B cell (primary cell): ENCODE measurements at regions not wholly inside any gene's neighbourhood (a gene's known extent, or its start where the extent isn't known, plus 50 kb on each side); places are given as distances from the start of the nearest gene placed in this dataset.

Experiments
- ATAC-seq: fragments of 200-7000 bp; cut with Tn5 transposase; one replicate; pipeline ENCODE4 v1.10.0; 2021; ENCODE audit warnings: low read depth, mild to moderate bottlenecking, moderate number of reproducible peaks, moderate library complexity
- CTCF ChIA-PET: fragments of 350-600 bp; sonication (Branson Sonifier 250); formaldehyde crosslinking; loops from one replicate; lab custom pipeline; 2021; ENCODE audit warnings: antibody characterized with exemption, inconsistent platforms; lab: Charles Lee
- POLR2A ChIA-PET: fragments of 350-600 bp; sonication (Branson Sonifier 250); formaldehyde crosslinking; loops from one replicate; lab custom pipeline; 2021; ENCODE audit warnings: antibody characterized with exemption; lab: Charles Lee
- DNase-seq: peaks from one replicate; pipeline ENCODE4 v3.0.0; 2013
- H2AFZ ChIP-seq: 2 replicates; pipeline ENCODE4 v1.6.1; 2012; ENCODE audit warnings: mild to moderate bottlenecking, low read depth, low read length; ENCODE audit not compliant: insufficient read depth, poor library complexity, severe bottlenecking
- H3K27ac ChIP-seq, 2 donors: 1 replicate in 1 of 2; 2 replicates in 1 of 2; pipeline ENCODE4 v1.5.1; 2012 to 2013; ENCODE audit warnings: low read length in 2 of 2, mild to moderate bottlenecking in 2 of 2, moderate library complexity in 1 of 2
- H3K27me3 ChIP-seq, 4 experiments: fragments of 200-600 bp in 1 of 4; sonication (generic) in 1 of 4; replicated peaks in 1 of 4; 1 replicate in 2 of 4; 2 replicates in 2 of 4; pipeline versions ENCODE4 v1.6.1 to v1.7.0; 2013 to 2016; ENCODE audit warnings: low read length in 3 of 4, mild to moderate bottlenecking in 2 of 4, mixed read lengths in 1 of 4, moderate library complexity in 1 of 4; ENCODE audit not compliant: insufficient read depth in 4 of 4, control insufficient read depth in 3 of 4; ENCODE audit errors: control extremely low read depth in 1 of 4
- H3K36me3 ChIP-seq, 2 experiments: replicated peaks in 1 of 2; 1 replicate in 1 of 2; 2 replicates in 1 of 2; pipeline versions ENCODE4 v1.6.1 to v1.7.1; 2013; ENCODE audit warnings: low read length in 1 of 2; ENCODE audit not compliant: insufficient read depth in 2 of 2, control insufficient read depth in 1 of 2; ENCODE audit errors: control extremely low read depth in 1 of 2, extremely low read depth in 1 of 2
- H3K4me1 ChIP-seq, 2 donors: fragments of 200-600 bp in 1 of 2; sonication (generic) in 1 of 2; 1 replicate in 1 of 2; 2 replicates in 1 of 2; pipeline versions ENCODE4 v1.5.1 to v1.6.1; 2013 to 2017; ENCODE audit warnings: low read length in 2 of 2; ENCODE audit not compliant: control insufficient read depth in 2 of 2, insufficient read depth in 2 of 2
- H3K4me2 ChIP-seq: replicated peaks from 2 replicates; pipeline ENCODE3; 2012; ENCODE audit warnings: mild to moderate bottlenecking, low read depth, low read length; ENCODE audit not compliant: poor library complexity, severe bottlenecking
- H3K4me3 ChIP-seq, 5 experiments: fragments of 200-600 bp in 1 of 5; sonication (generic) in 1 of 5; 1 replicate in 3 of 5; 2 replicates in 2 of 5; pipeline versions ENCODE4 v1.5.1 to v1.7.0; 2011 to 2016; ENCODE audit warnings: low read length in 4 of 5, mild to moderate bottlenecking in 4 of 5, low read depth in 2 of 5, control low read depth in 1 of 5, moderate library complexity in 1 of 5; ENCODE audit not compliant: insufficient read depth in 1 of 5; ENCODE audit errors: control extremely low read depth in 1 of 5, extremely low read depth in 1 of 5
- H3K79me2 ChIP-seq: fragments of 200-600 bp; sonication (generic); one replicate; pipeline ENCODE4 v1.6.0; 2016; ENCODE audit warnings: low read length; ENCODE audit not compliant: control insufficient read depth, insufficient read depth
- H3K9ac ChIP-seq: fragments of 200-600 bp; sonication (generic); 2 replicates; pipeline ENCODE4 v1.6.1; 2017; ENCODE audit warnings: mild to moderate bottlenecking, low read length, moderate library complexity
- H3K9me3 ChIP-seq, 3 donors: one replicate each; pipeline versions ENCODE4 v1.6.1 to v1.7.1; 2013; ENCODE audit warnings: low read length in 2 of 3; ENCODE audit not compliant: control insufficient read depth in 2 of 3, insufficient read depth in 1 of 3; ENCODE audit errors: control extremely low read depth in 1 of 3
- H4K20me1 ChIP-seq: 2 replicates; pipeline ENCODE4 v1.6.0; 2012; ENCODE audit warnings: mild to moderate bottlenecking, low read length; ENCODE audit not compliant: insufficient read depth, control insufficient read depth, poor library complexity, severe bottlenecking
- H3K27ac Mint-ChIP-seq: one replicate; pipeline ENCODE4 v1.8.0; 2021; ENCODE audit warnings: mixed read lengths
- H3K27me3 Mint-ChIP-seq: one replicate; pipeline ENCODE4 v1.8.0; 2021; ENCODE audit warnings: mixed read lengths
- H3K4me1 Mint-ChIP-seq: one replicate; pipeline ENCODE4 v1.8.0; 2021; ENCODE audit warnings: mixed read lengths
- H3K4me3 Mint-ChIP-seq: one replicate; pipeline ENCODE4 v1.8.0; 2021; ENCODE audit warnings: mixed read lengths
- H3K9me3 Mint-ChIP-seq: one replicate; pipeline ENCODE4 v1.8.0; 2022; ENCODE audit warnings: mixed read lengths; ENCODE audit not compliant: insufficient read depth
- EZH2 ChIP-seq: IDR thresholded peaks from 2 replicates; pipeline ENCODE4 v1.6.1; 2012; ENCODE audit warnings: borderline replicate concordance, low read depth, mild to moderate bottlenecking, moderate library complexity, low read length; ENCODE audit not compliant: insufficient read depth, poor library complexity, severe bottlenecking
- WGBS: methylation state at CpG from one replicate; pipeline ENCODE4 v1.1.5; 2013; ENCODE audit warnings: missing lambda C conversion rate; ENCODE audit not compliant: insufficient coverage; 5-methylcytosine and 5-hydroxymethylcytosine counted together
- intact Hi-C: fragments of 100-400 bp; cut with micrococcal nuclease; formaldehyde crosslinking; loops from one replicate; pipeline ENCODE4 v1.10.0; 2022
- TF ChIP-seq, protein P1 (sequence below): fragments of 200-600 bp; IDR thresholded peaks from one replicate; pipeline ENCODE4 v1.8.0; 2022; ENCODE audit warnings: antibody characterized with exemption, mild to moderate bottlenecking

GRCh38 chr2:75415731-75416130, 145.0 kb downstream of the EVA1A start:
- intact Hi-C loops = loop anchor here (1.0 to 5.0 kb wide), 3 partner anchors 10 to 37 kb away; no protein-coding TSS in a partner anchor
- peaks cover 0 to 10% (median 2%) of the 10 kb centered on the region in 3 donors for H3K9me3 ChIP-seq
- H3K79me2 ChIP-seq = peaks cover 51% of the 10 kb centered on the region
- no peak overlapping the region for H3K27ac ChIP-seq
- H3K9ac ChIP-seq = peak overlapping the region; percentile 70
- DNase-seq (no peak), ATAC-seq (no peak)
- peak overlapping the region; percentile 64 for H3K4me2 ChIP-seq
- Mint-ChIP-seq H3K4me3 (peak overlapping the region; percentile 93), H3K27ac (peak overlapping the region; percentile 69), H3K9me3 (peaks cover 3% of the 10 kb centered on the region), H3K4me1 (peaks cover 51% of the 10 kb centered on the region), H3K27me3 (no peaks in the 10 kb centered on the region)
- H3K4me1 ChIP-seq = peaks cover 24 to 25% of the 10 kb centered on the region in 2 donors
- no CpG with 5 or more reads among the region's 1 CpG for WGBS
- CTCF ChIA-PET = interaction anchor here (1.0 to 2.5 kb wide), 6 partner anchors 8 to 51 kb away, joined by 3 to 14 read pairs (median 5); no protein-coding TSS in a partner anchor
- no peaks in the 10 kb centered on the region for H4K20me1 ChIP-seq
- peak overlapping the region in 2 of 5 experiments; percentile 63 to 72 for H3K4me3 ChIP-seq
- no peak overlapping the region for H2AFZ ChIP-seq
- H3K27me3 ChIP-seq = no peaks in the 10 kb centered on the region
- no peak for TF ChIP-seq EZH2
- TF ChIP-seq, protein P1, sequence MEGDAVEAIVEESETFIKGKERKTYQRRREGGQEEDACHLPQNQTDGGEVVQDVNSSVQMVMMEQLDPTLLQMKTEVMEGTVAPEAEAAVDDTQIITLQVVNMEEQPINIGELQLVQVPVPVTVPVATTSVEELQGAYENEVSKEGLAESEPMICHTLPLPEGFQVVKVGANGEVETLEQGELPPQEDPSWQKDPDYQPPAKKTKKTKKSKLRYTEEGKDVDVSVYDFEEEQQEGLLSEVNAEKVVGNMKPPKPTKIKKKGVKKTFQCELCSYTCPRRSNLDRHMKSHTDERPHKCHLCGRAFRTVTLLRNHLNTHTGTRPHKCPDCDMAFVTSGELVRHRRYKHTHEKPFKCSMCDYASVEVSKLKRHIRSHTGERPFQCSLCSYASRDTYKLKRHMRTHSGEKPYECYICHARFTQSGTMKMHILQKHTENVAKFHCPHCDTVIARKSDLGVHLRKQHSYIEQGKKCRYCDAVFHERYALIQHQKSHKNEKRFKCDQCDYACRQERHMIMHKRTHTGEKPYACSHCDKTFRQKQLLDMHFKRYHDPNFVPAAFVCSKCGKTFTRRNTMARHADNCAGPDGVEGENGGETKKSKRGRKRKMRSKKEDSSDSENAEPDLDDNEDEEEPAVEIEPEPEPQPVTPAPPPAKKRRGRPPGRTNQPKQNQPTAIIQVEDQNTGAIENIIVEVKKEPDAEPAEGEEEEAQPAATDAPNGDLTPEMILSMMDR = no peak
- POLR2A ChIA-PET = interaction anchor here (0.5 to 1.7 kb wide), 2 partner anchors 16 to 1591 kb away, joined by 3 to 4 read pairs; no protein-coding TSS in a partner anchor
- no peaks in the 10 kb centered on the region for H3K36me3 ChIP-seq

GRCh38 chr2:75415111-75415626, 145.6 kb downstream of the EVA1A start:
- no peak overlapping the region for H3K9ac ChIP-seq
- H3K4me1 Mint-ChIP-seq = peaks cover 51% of the 10 kb centered on the region
- H3K9me3 Mint-ChIP-seq = peaks cover 3% of the 10 kb centered on the region
- no peaks in the 10 kb centered on the region for H3K36me3 ChIP-seq
- H3K4me3 ChIP-seq = peak overlapping the region in 2 of 5 experiments; percentile 63 to 72
- H2AFZ ChIP-seq = no peak overlapping the region
- WGBS = no CpG with 5 or more reads among the region's 4 CpGs
- TF ChIP-seq EZH2 = no peak
- TF ChIP-seq, protein P1 = no peak
- H3K79me2 ChIP-seq = peaks cover 56% of the 10 kb centered on the region
- H3K4me2 ChIP-seq = peak overlapping the region; percentile 64
- no peaks in the 10 kb centered on the region for H4K20me1 ChIP-seq
- H3K27me3 Mint-ChIP-seq = no peaks in the 10 kb centered on the region
- no peaks in the 10 kb centered on the region for H3K27me3 ChIP-seq
- ATAC-seq (no peak), DNase-seq (no peak)
- H3K4me3 Mint-ChIP-seq = peak overlapping the region; percentile 93
- peaks cover 24 to 25% of the 10 kb centered on the region in 2 donors for H3K4me1 ChIP-seq
- H3K27ac ChIP-seq = no peak overlapping the region
- intact Hi-C loops = loop anchor here (5.0 kb wide), 1 partner anchor 37 kb away; no protein-coding TSS in a partner anchor
- ChIA-PET CTCF (interaction anchor here (1.0 to 2.0 kb wide), 5 partner anchors 10 to 181 kb away, joined by 3 to 9 read pairs (median 4); no protein-coding TSS in a partner anchor), POLR2A (no interaction called here)
- H3K9me3 ChIP-seq = peaks cover 0 to 14% (median 5%) of the 10 kb centered on the region in 3 donors
- no peak overlapping the region for H3K27ac Mint-ChIP-seq
